OCI-LY1 (cell line): ENCODE measurements at regions not wholly inside any gene's neighbourhood (a gene's known extent, or its start where the extent isn't known, plus 50 kb on each side); places are given as distances from the start of the nearest gene placed in this dataset.

Source experiments
- CTCF ChIP-seq: fragments of 200-600 bp; sonication (generic), shearing (Covaris generic); IDR thresholded peaks from 2 replicates; pipeline ENCODE4 v1.5.1; 2017; ENCODE audit warnings: mild to moderate bottlenecking, antibody characterized with exemption, low read length, moderate library complexity, mixed read lengths
- EZH2 ChIP-seq: fragments of 200-600 bp; sonication (generic), shearing (Covaris generic); IDR thresholded peaks from 2 replicates; pipeline ENCODE4 v1.8.0; 2017; ENCODE audit warnings: borderline replicate concordance, mixed run types, mild to moderate bottlenecking, antibody characterized with exemption, low read length, moderate library complexity, mixed read lengths

GRCh38 chr6:97989451-97989850 lies 706.4 kb upstream of the MMS22L start:
- TF ChIP-seq CTCF (no peak), EZH2 (no peak)
